Ovary (tissue), 7 donors: ENCODE measurements at regions not wholly inside any gene's neighbourhood (a gene's known extent, or its start where the extent isn't known, plus 50 kb on each side); places are given as distances from the start of the nearest gene placed in this dataset.

Experiments
- DNase-seq, 5 donors: peaks; one replicate each; pipeline ENCODE4 v3.0.0-alpha.2; 2019 to 2020
- H3K27ac ChIP-seq, 2 donors: fragments of 200-600 bp; one replicate each; pipeline versions ENCODE4 v1.5.1 to v1.8.0; 2019 to 2022
- H3K27me3 ChIP-seq: fragments of 200-600 bp; one replicate; pipeline ENCODE4 v1.8.0; 2022
- H3K36me3 ChIP-seq: fragments of 200-600 bp; sonication (generic); one replicate; pipeline ENCODE4 v1.5.1; 2019
- H3K4me1 ChIP-seq: one replicate; pipeline ENCODE4 v1.8.1; 2013; ENCODE audit warnings: mild to moderate bottlenecking, moderate library complexity; ENCODE audit not compliant: insufficient read depth
- H3K4me3 ChIP-seq: fragments of 200-600 bp; sonication (generic); one replicate; pipeline ENCODE4 v1.5.1; 2017
- H3K9me3 ChIP-seq, 2 donors: fragments of 200-600 bp in 1 of 2; sonication (generic) in 1 of 2; one replicate each; pipeline versions ENCODE4 v1.5.1 to v1.8.1; 2013 to 2019; ENCODE audit warnings: mild to moderate bottlenecking in 1 of 2, moderate library complexity in 1 of 2
- EP300 ChIP-seq: sonication (generic); formaldehyde crosslinking; IDR thresholded peaks from one replicate; pipeline ENCODE4 v1.6.1; 2017; ENCODE audit warnings: antibody characterized with exemption
- POLR2A ChIP-seq: fragments of 450-650 bp; IDR thresholded peaks from one replicate; pipeline ENCODE4 v1.6.1; 2017; ENCODE audit warnings: antibody characterized with exemption, mild to moderate bottlenecking, moderate library complexity
- WGBS, 3 donors: extraction: QIAGEN DNeasy Blood & Tissue Kit in 1 of 3; methylation state at CpG; one replicate each; pipeline versions ENCODE4 v1.1.5 to v1.1.7; 2013 to 2017; 5-methylcytosine and 5-hydroxymethylcytosine counted together
- intact Hi-C, 4 donors: fragments of 100-400 bp; cut with DNase I; formaldehyde crosslinking; loops; one replicate each; pipeline versions ENCODE4 v1.11.0 to v1.15.1; 2022 to 2023
- TF ChIP-seq, protein P1 (sequence below), 3 donors: fragments of 450-650 bp in 2 of 3; fragments of 200-600 bp in 1 of 3; IDR thresholded peaks; one replicate each; pipeline versions ENCODE4 v1.5.1 to v1.8.0; 2016 to 2022; ENCODE audit warnings: antibody characterized with exemption in 3 of 3, mild to moderate bottlenecking in 1 of 3
- donor health status: DM: no; HTN: no; CAD: no; lungs with moderate emphysema.
- donor health status: DM: no; HTN: no; CAD: no.
- donor health status: Bipolar disorder and iron deficiency.
- donor health status: DM: no; HTN: no; CAD: no.
- donor health status: DM: yes; HTN: yes; CAD: no.

DNA sequence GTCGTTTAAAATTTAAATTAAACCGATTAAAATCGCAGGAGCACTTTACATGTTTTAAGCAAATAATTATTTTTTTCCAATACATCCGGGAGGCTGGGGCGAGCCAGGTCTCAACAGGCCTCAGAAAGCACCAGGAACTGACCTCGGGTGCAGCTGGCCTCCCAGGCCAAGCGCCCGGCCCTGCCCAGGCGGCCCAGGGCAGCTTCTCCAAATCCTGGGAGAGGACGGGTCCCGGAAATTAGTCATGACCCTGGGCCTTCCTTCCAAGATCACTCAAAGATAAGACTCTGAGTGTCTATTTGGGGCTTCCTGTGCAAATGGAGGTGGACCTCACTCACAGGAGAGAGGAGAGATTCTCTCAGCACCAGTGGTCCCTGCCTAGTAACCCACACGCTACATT, 177.1 kb downstream of the BCL11B start:
- TF ChIP-seq EP300: no peak
- TF ChIP-seq POLR2A: no peak
- TF ChIP-seq, protein P1, sequence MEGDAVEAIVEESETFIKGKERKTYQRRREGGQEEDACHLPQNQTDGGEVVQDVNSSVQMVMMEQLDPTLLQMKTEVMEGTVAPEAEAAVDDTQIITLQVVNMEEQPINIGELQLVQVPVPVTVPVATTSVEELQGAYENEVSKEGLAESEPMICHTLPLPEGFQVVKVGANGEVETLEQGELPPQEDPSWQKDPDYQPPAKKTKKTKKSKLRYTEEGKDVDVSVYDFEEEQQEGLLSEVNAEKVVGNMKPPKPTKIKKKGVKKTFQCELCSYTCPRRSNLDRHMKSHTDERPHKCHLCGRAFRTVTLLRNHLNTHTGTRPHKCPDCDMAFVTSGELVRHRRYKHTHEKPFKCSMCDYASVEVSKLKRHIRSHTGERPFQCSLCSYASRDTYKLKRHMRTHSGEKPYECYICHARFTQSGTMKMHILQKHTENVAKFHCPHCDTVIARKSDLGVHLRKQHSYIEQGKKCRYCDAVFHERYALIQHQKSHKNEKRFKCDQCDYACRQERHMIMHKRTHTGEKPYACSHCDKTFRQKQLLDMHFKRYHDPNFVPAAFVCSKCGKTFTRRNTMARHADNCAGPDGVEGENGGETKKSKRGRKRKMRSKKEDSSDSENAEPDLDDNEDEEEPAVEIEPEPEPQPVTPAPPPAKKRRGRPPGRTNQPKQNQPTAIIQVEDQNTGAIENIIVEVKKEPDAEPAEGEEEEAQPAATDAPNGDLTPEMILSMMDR (IDR thresholded peaks at IDR 0.05): no peak
- no peak for DNase-seq
- H3K27me3 ChIP-seq: no peaks in the 10 kb centered on the region
- no peak overlapping the region for H3K4me3 ChIP-seq
- no peaks in the 10 kb centered on the region for H3K36me3 ChIP-seq
- no peaks in the 10 kb centered on the region for H3K9me3 ChIP-seq
- no peaks in the 10 kb centered on the region for H3K4me1 ChIP-seq
- 88 to 93% (median 89%) methylated on average over 12 of the region's 12 CpGs for WGBS, 3 donors
- no peak overlapping the region for H3K27ac ChIP-seq
- intact Hi-C loops: no loop called here

DNA sequence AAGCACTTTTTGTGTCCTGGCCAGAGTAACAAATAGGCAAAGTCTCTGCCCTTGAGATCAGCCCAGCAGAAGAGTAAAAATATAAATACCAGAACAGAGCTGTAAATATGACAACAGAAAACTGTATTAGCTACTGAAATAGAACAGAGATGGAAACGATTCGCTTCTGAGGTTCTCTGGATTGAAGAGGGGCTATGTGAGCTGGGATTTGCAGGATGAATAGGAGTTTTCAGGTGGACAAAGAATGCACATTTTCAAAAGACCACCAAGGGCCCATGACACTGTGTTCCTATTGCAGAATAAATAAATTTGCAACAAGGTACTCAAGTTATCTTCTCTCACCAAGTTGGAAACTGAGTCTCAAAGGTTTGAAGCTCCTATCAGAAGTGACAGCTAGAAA, 176.6 kb downstream of the BCL11B start:
- H3K4me1 ChIP-seq: no peaks in the 10 kb centered on the region
- H3K4me3 ChIP-seq: no peak overlapping the region
- no peaks in the 10 kb centered on the region for H3K9me3 ChIP-seq
- intact Hi-C loops: no loop called here
- DNase-seq: no peak
- TF ChIP-seq POLR2A (no peak), EP300 (no peak)
- TF ChIP-seq, protein P1 (IDR thresholded peaks at IDR 0.05): no peak
- no peaks in the 10 kb centered on the region for H3K27me3 ChIP-seq
- H3K27ac ChIP-seq: no peak overlapping the region
- no peaks in the 10 kb centered on the region for H3K36me3 ChIP-seq
- WGBS, 3 donors: 83 to 89% (median 87%) methylated on average over 2 of the region's 2 CpGs

DNA sequence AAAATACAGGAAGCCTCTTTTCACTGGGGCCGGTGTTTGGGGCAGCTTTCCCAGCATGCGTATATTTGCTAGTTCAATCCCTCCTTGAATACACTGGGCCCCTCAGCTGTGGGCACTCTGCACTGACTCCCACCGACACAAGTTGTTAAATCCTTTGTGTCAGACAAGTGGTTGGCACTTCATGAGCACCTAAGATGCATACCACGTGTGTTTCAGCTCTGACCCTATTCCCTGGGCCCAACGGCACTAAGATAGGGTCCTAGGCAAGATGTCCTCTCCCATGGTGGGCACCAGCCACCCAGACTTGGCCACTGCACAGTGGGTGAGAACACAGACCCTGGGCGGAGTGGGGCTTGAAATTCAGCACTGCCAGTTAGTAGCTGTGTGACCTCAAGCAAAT, 173.8 kb downstream of the BCL11B start:
- Histone ChIP-seq H3K4me3 (no peak overlapping the region), H3K4me1 (no peaks in the 10 kb centered on the region), H3K27me3 (no peaks in the 10 kb centered on the region), H3K36me3 (no peaks in the 10 kb centered on the region), H3K9me3 (no peaks in the 10 kb centered on the region), H3K27ac (no peak overlapping the region)
- no peak for DNase-seq
- intact Hi-C loops: no loop called here
- TF ChIP-seq EP300 (no peak), POLR2A (no peak)
- TF ChIP-seq, protein P1 (IDR thresholded peaks at IDR 0.05): no peak
- 81 to 91% (median 84%) methylated on average over 6 of the region's 6 CpGs for WGBS, 3 donors

DNA sequence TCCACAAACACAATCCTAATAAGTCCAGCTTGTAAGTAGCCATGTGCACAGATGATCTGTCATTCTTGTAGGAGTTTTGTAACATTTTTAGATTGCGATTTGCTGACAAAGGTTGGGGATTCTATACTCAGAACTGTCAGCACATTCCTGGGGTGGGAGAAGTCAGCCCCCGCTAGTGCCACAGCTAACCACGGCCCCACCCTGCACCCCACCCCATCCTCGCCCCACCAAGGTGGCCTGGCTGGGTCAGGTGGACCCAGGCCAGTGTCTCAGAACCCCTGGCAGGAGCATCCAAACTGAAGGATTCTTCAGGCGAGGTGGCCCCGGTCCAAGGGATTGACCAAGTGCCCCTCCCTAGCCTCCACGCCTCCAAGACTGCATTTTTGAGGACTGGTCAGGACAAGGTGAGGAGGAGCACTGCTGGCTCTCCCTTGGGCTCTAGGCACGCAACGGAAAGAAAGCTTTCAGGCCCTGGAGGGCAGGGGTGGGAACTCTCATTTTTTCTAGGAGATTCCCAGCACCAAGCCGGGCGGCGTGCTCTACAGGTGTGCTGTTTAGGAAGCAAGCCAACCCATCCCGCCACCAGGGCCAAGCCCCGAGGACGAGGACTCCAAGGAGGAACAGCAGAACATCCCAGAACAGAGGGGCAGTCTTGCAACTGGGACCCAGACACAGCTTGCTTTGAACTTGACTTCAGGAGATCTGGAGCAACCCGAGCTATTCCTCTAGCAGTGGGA, 172.8 kb downstream of the BCL11B start:
- Histone ChIP-seq H3K4me1 (no peaks in the 10 kb centered on the region), H3K27me3 (no peaks in the 10 kb centered on the region), H3K4me3 (no peak overlapping the region), H3K27ac (no peak overlapping the region), H3K36me3 (no peaks in the 10 kb centered on the region), H3K9me3 (no peaks in the 10 kb centered on the region)
- intact Hi-C loops: no loop called here
- 73 to 87% (median 73%) methylated on average over 16 of the region's 16 CpGs for WGBS, 3 donors
- DNase-seq: no peak
- TF ChIP-seq POLR2A (no peak), EP300 (no peak)
- TF ChIP-seq, protein P1 (IDR thresholded peaks at IDR 0.05): no peak
